Gastrocnemius medialis (tissue), 4 donors: ENCODE measurements at regions not wholly inside any gene's neighbourhood (a gene's known extent, or its start where the extent isn't known, plus 50 kb on each side); places are given as distances from the start of the nearest gene placed in this dataset.

ENCODE experiments used
- ATAC-seq, 2 donors: fragments of 150-250 bp; one replicate each; pipeline ENCODE4 v1.9.1; 2016
- DNase-seq, 2 donors: peaks; one replicate each; pipeline ENCODE4 v3.0.0-alpha.2; 2019
- H3K27ac ChIP-seq, 4 donors: fragments of 200-600 bp; sonication (generic); 1 replicate in 1 of 4; 2 replicates in 3 of 4; pipeline ENCODE4 v1.5.1; 2016 to 2018; ENCODE audit warnings: mild to moderate bottlenecking in 2 of 4, moderate library complexity in 1 of 4
- H3K27me3 ChIP-seq, 3 donors: fragments of 200-600 bp; sonication (generic) in 2 of 3; 1 replicate in 1 of 3; 2 replicates in 2 of 3; pipeline versions ENCODE4 v1.5.1 to v1.6.0; 2016 to 2019; ENCODE audit warnings: mild to moderate bottlenecking in 1 of 3, moderate library complexity in 1 of 3
- H3K36me3 ChIP-seq, 2 donors: fragments of 200-600 bp; sonication (generic) in 1 of 2; one replicate each; pipeline ENCODE4 v1.5.1; 2017 to 2018
- H3K4me1 ChIP-seq, 2 donors: fragments of 200-600 bp; sonication (generic) in 1 of 2; one replicate each; pipeline ENCODE4 v1.5.1; 2016 to 2017; ENCODE audit warnings: mild to moderate bottlenecking in 2 of 2
- H3K4me3 ChIP-seq, 4 donors: fragments of 200-600 bp; sonication (generic) in 3 of 4; 1 replicate in 1 of 4; 2 replicates in 3 of 4; pipeline ENCODE4 v1.5.1; 2016 to 2019; ENCODE audit warnings: mild to moderate bottlenecking in 2 of 4
- H3K9me3 ChIP-seq, 3 donors: fragments of 200-600 bp; sonication (generic) in 2 of 3; 1 replicate in 1 of 3; 2 replicates in 2 of 3; pipeline ENCODE4 v1.5.1; 2016 to 2019
- CTCF ChIP-seq, 5 experiments: fragments of 450-650 bp in 3 of 5; fragments of 200-600 bp in 2 of 5; sonication (generic) in 2 of 5; IDR thresholded peaks in 4 of 5; conservative IDR thresholded peaks in 1 of 5; 1 replicate in 4 of 5; 2 replicates in 1 of 5; pipeline ENCODE4 v1.5.1; 2016 to 2019; ENCODE audit warnings: antibody characterized with exemption in 5 of 5, mild to moderate bottlenecking in 3 of 5, moderate library complexity in 3 of 5
- POLR2A ChIP-seq, 2 donors: fragments of 450-650 bp; IDR thresholded peaks; one replicate each; pipeline ENCODE4 v1.6.1; 2017; ENCODE audit warnings: antibody characterized with exemption in 2 of 2, mild to moderate bottlenecking in 2 of 2, moderate library complexity in 2 of 2
- in situ Hi-C, 4 donors: fragments of 200-750 bp; cut with MboI; loops; one replicate each; pipeline versions ENCODE4 v1.15.0 to v1.8.0; 2017; ENCODE audit warnings: low sequenced_read_pairs in 4 of 4
- intact Hi-C: fragments of 100-400 bp; cut with DNase I; formaldehyde crosslinking; loops from one replicate; pipeline ENCODE4 v1.15.1; 2023; ENCODE audit warnings: low total_unique reads

- ATAC-seq (no peak), DNase-seq (no peak)
- Histone ChIP-seq H3K4me1 (no peaks in the 10 kb centered on the region), H3K9me3 (no peaks in the 10 kb centered on the region), H3K4me3 (no peak overlapping the region), H3K27me3 (no peaks in the 10 kb centered on the region), H3K27ac (no peak overlapping the region), H3K36me3 (no peaks in the 10 kb centered on the region)
- in situ Hi-C loops (no loop called here), intact Hi-C loops (no loop called here)
- TF ChIP-seq CTCF (IDR thresholded peaks at IDR 0.05 in 4 of 5, conservative IDR thresholded peaks at IDR 0.05 in 1 of 5) (no peak), POLR2A (IDR thresholded peaks at IDR 0.05) (no peak)
These were observed 250.7 kb downstream of the LPIN1 start for GRCh38 chr2:11997142-11997541.

- no peak for TF ChIP-seq CTCF (IDR thresholded peaks at IDR 0.05 in 4 of 5, conservative IDR thresholded peaks at IDR 0.05 in 1 of 5)
- no peak for TF ChIP-seq POLR2A (IDR thresholded peaks at IDR 0.05)
- H3K9me3 ChIP-seq, result no peaks in the 10 kb centered on the region
- no peak overlapping the region for H3K27ac ChIP-seq
- H3K27me3 ChIP-seq, result no peaks in the 10 kb centered on the region
- intact Hi-C loops, result no loop called here
- H3K4me3 ChIP-seq, result no peak overlapping the region
- no peaks in the 10 kb centered on the region for H3K4me1 ChIP-seq
- ATAC-seq, result no peak
- in situ Hi-C loops, result no loop called here
- DNase-seq, result no peak
- no peaks in the 10 kb centered on the region for H3K36me3 ChIP-seq
These were observed 251.8 kb downstream of the LPIN1 start for GRCh38 chr2:11998218-11998617.

DNA sequence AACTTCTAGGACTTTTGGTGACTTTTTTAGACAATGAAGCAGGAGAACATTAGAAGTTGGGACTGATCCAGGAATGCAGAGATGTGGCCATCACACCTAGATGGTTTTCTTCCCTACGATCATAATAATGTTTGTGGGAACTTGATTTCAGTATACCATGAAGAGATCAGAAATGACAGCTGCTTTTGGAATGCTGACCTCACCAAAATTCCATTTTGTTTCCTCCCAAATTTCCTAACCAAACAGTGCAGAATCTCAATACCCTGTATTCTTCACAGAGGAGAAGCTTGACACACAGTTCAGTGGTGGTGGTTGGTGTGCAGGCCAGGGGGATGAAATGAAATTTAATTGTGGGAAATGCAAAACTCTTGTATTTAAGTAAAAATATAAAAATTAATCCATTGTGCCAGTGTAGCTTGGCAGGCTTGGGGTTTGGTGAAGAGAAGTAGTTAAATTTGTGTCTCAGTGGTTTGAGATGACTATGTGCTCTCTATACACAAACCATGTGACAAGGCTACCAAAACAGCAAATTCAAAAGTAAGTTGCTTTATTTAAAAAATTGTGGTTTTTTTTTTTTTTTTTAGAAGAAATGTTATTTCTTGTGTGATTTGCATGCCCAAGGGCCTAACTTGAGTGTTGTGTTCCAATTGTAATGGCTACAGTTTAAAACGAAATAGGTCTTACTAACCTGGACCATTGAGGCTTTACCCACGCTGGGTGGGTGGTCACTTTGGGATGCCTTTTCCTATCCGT, 252.4 kb downstream of the LPIN1 start:
- Histone ChIP-seq H3K27ac (no peak overlapping the region), H3K27me3 (no peaks in the 10 kb centered on the region), H3K4me3 (no peak overlapping the region), H3K4me1 (no peaks in the 10 kb centered on the region), H3K36me3 (no peaks in the 10 kb centered on the region), H3K9me3 (no peaks in the 10 kb centered on the region)
- no peak for DNase-seq
- intact Hi-C loops, result no loop called here
- in situ Hi-C loops, result no loop called here
- ATAC-seq, result no peak
- no peak for TF ChIP-seq CTCF (IDR thresholded peaks at IDR 0.05 in 4 of 5, conservative IDR thresholded peaks at IDR 0.05 in 1 of 5)
- TF ChIP-seq POLR2A (IDR thresholded peaks at IDR 0.05), result no peak

- no peaks in the 10 kb centered on the region for H3K36me3 ChIP-seq
- DNase-seq, result no peak
- no peak overlapping the region for H3K4me3 ChIP-seq
- H3K27ac ChIP-seq, result no peak overlapping the region
- in situ Hi-C loops (no loop called here), intact Hi-C loops (no loop called here)
- no peaks in the 10 kb centered on the region for H3K27me3 ChIP-seq
- no peak for ATAC-seq
- no peaks in the 10 kb centered on the region for H3K9me3 ChIP-seq
- H3K4me1 ChIP-seq, result no peaks in the 10 kb centered on the region
- TF ChIP-seq CTCF (IDR thresholded peaks at IDR 0.05 in 4 of 5, conservative IDR thresholded peaks at IDR 0.05 in 1 of 5) (no peak), POLR2A (IDR thresholded peaks at IDR 0.05) (no peak)
These were observed 255.2 kb downstream of the LPIN1 start for GRCh38 chr2:12001621-12002020.

DNA sequence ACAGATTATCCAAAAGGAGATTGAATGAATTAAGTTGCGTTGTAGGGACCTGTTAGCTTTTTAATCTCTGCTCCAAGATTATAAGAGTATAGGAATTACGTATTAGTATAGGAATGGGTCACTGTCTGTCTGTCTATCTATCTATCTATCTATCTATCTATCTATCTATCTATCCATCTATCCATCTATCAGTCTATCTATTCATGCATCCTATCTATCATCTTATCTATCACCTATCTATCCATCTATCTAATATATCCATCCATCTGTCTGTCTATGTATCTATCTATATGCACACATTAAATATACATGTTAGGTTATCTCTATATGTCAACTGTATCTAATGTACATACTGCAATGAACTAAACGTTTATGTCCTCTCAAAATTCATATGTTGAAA, 255.8 kb downstream of the LPIN1 start:
- no peak overlapping the region for H3K4me3 ChIP-seq
- H3K36me3 ChIP-seq, result no peaks in the 10 kb centered on the region
- in situ Hi-C loops (no loop called here), intact Hi-C loops (no loop called here)
- H3K4me1 ChIP-seq, result no peaks in the 10 kb centered on the region
- no peaks in the 10 kb centered on the region for H3K27me3 ChIP-seq
- TF ChIP-seq POLR2A (IDR thresholded peaks at IDR 0.05) (no peak), CTCF (IDR thresholded peaks at IDR 0.05 in 4 of 5, conservative IDR thresholded peaks at IDR 0.05 in 1 of 5) (no peak)
- ATAC-seq, result no peak
- no peaks in the 10 kb centered on the region for H3K9me3 ChIP-seq
- no peak for DNase-seq
- no peak overlapping the region for H3K27ac ChIP-seq
